ENCODE measurements at regions not wholly inside any gene's neighbourhood (a gene's known extent, or its start where the extent isn't known, plus 50 kb on each side); places are given as distances from the start of the nearest gene placed in this dataset.
"Not testable (repeated sequence)": the region's sequence is repeated elsewhere in the genome, so short reads cannot be mapped to it uniquely, and the experiment has no call there.

- DNase-seq: peak; percentile 4
Observed at GRCh38 chr9:28127101-28127500, 553.8 kb upstream of the C9orf72 start.

GRCh38 chr9:28134446-28134976 lies 561.2 kb upstream of the C9orf72 start:
- peak; percentile 44 for DNase-seq

- peak; percentile 61 for DNase-seq
Observed at GRCh38 chr9:28135549-28135948, 562.3 kb upstream of the C9orf72 start.

- peak; percentile 15 for DNase-seq
Observed at GRCh38 chr9:28136113-28136512, 562.8 kb upstream of the C9orf72 start.

GRCh38 chr9:28147430-28147829 lies 574.1 kb upstream of the C9orf72 start:
- not testable (repeated sequence) for DNase-seq

- DNase-seq: not testable (repeated sequence)
Observed at GRCh38 chr9:28147923-28148597, 574.8 kb upstream of the C9orf72 start.

GRCh38 chr9:28149361-28150050 lies 576.2 kb upstream of the C9orf72 start:
- DNase-seq: not testable (repeated sequence)

GRCh38 chr9:28155067-28155466 lies 581.8 kb upstream of the C9orf72 start:
- peak; percentile 15 for DNase-seq

GRCh38 chr9:28155671-28156070 lies 582.4 kb upstream of the C9orf72 start:
- DNase-seq: no peak

- no peak for DNase-seq
Observed at GRCh38 chr9:28158451-28158850, 585.2 kb upstream of the C9orf72 start.

- DNase-seq: no peak
Observed at GRCh38 chr9:28163619-28164018, 590.3 kb upstream of the C9orf72 start.

GRCh38 chr9:28166179-28166578 lies 592.9 kb upstream of the C9orf72 start:
- no peak for DNase-seq

- DNase-seq: no peak
Observed at GRCh38 chr9:28177142-28177541, 603.9 kb upstream of the C9orf72 start.

GRCh38 chr9:28177925-28178324 lies 604.6 kb upstream of the C9orf72 start:
- no peak for DNase-seq

- no peak for DNase-seq
Observed at GRCh38 chr9:28179893-28180292, 606.6 kb upstream of the C9orf72 start.

- no peak for DNase-seq
Observed at GRCh38 chr9:28190981-28191380, 617.7 kb upstream of the C9orf72 start.

GRCh38 chr9:28197653-28198052 lies 624.4 kb upstream of the C9orf72 start:
- DNase-seq: no peak

GRCh38 chr9:28203036-28203435 lies 629.8 kb upstream of the C9orf72 start:
- no peak for DNase-seq

- DNase-seq: no peak
Observed at GRCh38 chr9:28206280-28206679, 633.0 kb upstream of the C9orf72 start.

GRCh38 chr9:28207657-28208056 lies 634.4 kb upstream of the C9orf72 start:
- DNase-seq: no peak

- no peak for DNase-seq
Observed at GRCh38 chr9:28209130-28209529, 635.8 kb upstream of the C9orf72 start.

GRCh38 chr9:28212979-28213378 lies 639.7 kb upstream of the C9orf72 start:
- DNase-seq: peak; percentile 88

GRCh38 chr9:28215536-28216299 lies 642.4 kb upstream of the C9orf72 start:
- DNase-seq: no peak

GRCh38 chr9:28232686-28233085 lies 659.4 kb upstream of the C9orf72 start:
- no peak for DNase-seq
